A673 (cell line): ENCODE measurements at regions not wholly inside any gene's neighbourhood (a gene's known extent, or its start where the extent isn't known, plus 50 kb on each side); places are given as distances from the start of the nearest gene placed in this dataset.

Source experiments
- CTCF ChIP-seq: fragments of 300-800, 200-600 bp; sonication (generic); conservative IDR thresholded peaks from 2 replicates; pipeline ENCODE4 v1.5.1; 2017; ENCODE audit warnings: low read depth, mild to moderate bottlenecking, antibody characterized with exemption, low read length, moderate library complexity, mixed read lengths
- EZH2 ChIP-seq: fragments of 200-600 bp; sonication (generic); IDR thresholded peaks from 2 replicates; pipeline ENCODE4 v1.6.1; 2017; ENCODE audit warnings: borderline replicate concordance, low read depth, mild to moderate bottlenecking, mixed read lengths, antibody characterized with exemption, low read length; ENCODE audit not compliant: poor library complexity, severe bottlenecking

GRCh38 chr1:29675481-29676263, 439.4 kb downstream of the PTPRU start:
- TF ChIP-seq CTCF (no peak), EZH2 (no peak)
